A673 (cell line): ENCODE measurements at regions not wholly inside any gene's neighbourhood (a gene's known extent, or its start where the extent isn't known, plus 50 kb on each side); places are given as distances from the start of the nearest gene placed in this dataset.
"Not testable (repeated sequence)": the region's sequence is repeated elsewhere in the genome, so short reads cannot be mapped to it uniquely, and the experiment has no call there.

Experiments
- EZH2 ChIP-seq: fragments of 200-600 bp; sonication (generic); IDR thresholded peaks from 2 replicates; pipeline ENCODE4 v1.6.1; 2017; ENCODE audit warnings: borderline replicate concordance, low read depth, mild to moderate bottlenecking, mixed read lengths, antibody characterized with exemption, low read length; ENCODE audit not compliant: poor library complexity, severe bottlenecking
- TF ChIP-seq, protein P1 (sequence below): fragments of 300-800, 200-600 bp; sonication (generic); conservative IDR thresholded peaks from 2 replicates; pipeline ENCODE4 v1.5.1; 2017; ENCODE audit warnings: low read depth, mild to moderate bottlenecking, antibody characterized with exemption, low read length, moderate library complexity, mixed read lengths

DNA sequence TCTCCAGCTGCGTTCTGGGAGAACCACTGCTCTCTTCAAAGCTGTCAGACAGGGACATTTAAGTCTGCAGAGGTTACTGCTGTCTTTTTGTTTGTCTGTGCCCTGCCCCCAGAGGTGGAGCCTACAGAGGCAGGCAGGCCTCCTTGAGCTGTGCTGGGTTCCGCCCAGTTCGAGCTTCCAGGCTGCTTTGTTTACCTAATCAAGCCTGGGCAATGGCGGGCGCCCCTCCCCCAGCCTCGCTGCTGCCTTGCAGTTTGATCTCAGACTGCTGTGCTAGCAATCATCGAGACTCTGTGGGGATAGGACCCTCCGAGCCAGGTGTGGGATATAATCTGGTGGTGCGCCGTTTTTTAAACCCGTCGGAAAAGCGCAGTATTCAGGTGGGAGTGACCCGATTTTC lies 145.8 kb upstream of the FANCL start:
- TF ChIP-seq, protein P1, sequence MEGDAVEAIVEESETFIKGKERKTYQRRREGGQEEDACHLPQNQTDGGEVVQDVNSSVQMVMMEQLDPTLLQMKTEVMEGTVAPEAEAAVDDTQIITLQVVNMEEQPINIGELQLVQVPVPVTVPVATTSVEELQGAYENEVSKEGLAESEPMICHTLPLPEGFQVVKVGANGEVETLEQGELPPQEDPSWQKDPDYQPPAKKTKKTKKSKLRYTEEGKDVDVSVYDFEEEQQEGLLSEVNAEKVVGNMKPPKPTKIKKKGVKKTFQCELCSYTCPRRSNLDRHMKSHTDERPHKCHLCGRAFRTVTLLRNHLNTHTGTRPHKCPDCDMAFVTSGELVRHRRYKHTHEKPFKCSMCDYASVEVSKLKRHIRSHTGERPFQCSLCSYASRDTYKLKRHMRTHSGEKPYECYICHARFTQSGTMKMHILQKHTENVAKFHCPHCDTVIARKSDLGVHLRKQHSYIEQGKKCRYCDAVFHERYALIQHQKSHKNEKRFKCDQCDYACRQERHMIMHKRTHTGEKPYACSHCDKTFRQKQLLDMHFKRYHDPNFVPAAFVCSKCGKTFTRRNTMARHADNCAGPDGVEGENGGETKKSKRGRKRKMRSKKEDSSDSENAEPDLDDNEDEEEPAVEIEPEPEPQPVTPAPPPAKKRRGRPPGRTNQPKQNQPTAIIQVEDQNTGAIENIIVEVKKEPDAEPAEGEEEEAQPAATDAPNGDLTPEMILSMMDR, result not testable (repeated sequence)
- not testable (repeated sequence) for TF ChIP-seq EZH2
